Umbilical cord (tissue), 1 donor: ENCODE measurements at regions not wholly inside any gene's neighbourhood (a gene's known extent, or its start where the extent isn't known, plus 50 kb on each side); places are given as distances from the start of the nearest gene placed in this dataset.

ENCODE experiments used
- DNase-seq: peaks from one replicate; pipeline ENCODE4 v3.0.0-alpha.2; 2015; ENCODE audit warnings: low spot score

- no peak for DNase-seq
These were observed 131.2 kb downstream of the SNAPC1 start for GRCh38 chr14:61893371-61893940.

- peak; percentile 73 for DNase-seq
These were observed 132.3 kb downstream of the SNAPC1 start for GRCh38 chr14:61894452-61895077.

- DNase-seq: no peak
These were observed 135.1 kb downstream of the SNAPC1 start for GRCh38 chr14:61897300-61897699.

- DNase-seq: no peak
These were observed 136.3 kb downstream of the SNAPC1 start for GRCh38 chr14:61898568-61898967.

GRCh38 chr14:61899497-61899896, 137.3 kb downstream of the SNAPC1 start:
- no peak for DNase-seq

GRCh38 chr14:61904946-61905345, 142.7 kb downstream of the SNAPC1 start:
- no peak for DNase-seq

GRCh38 chr14:61911574-61911973, 149.4 kb downstream of the SNAPC1 start:
- DNase-seq: no peak

GRCh38 chr14:61918998-61919397, 156.8 kb downstream of the SNAPC1 start:
- DNase-seq: no peak

- peak; percentile 25 for DNase-seq
These were observed 161.1 kb downstream of the SNAPC1 start for GRCh38 chr14:61923348-61923747.

GRCh38 chr14:61925043-61925442, 162.8 kb downstream of the SNAPC1 start:
- DNase-seq: peak; percentile 5

GRCh38 chr14:61925732-61926435, 163.7 kb downstream of the SNAPC1 start:
- DNase-seq: no peak

GRCh38 chr14:61927060-61927459, 164.8 kb downstream of the SNAPC1 start:
- DNase-seq: peak; percentile 54

GRCh38 chr14:61927520-61927919, 165.3 kb downstream of the SNAPC1 start:
- DNase-seq: peak; percentile 24

- no peak for DNase-seq
These were observed 166.1 kb downstream of the SNAPC1 start for GRCh38 chr14:61928300-61928699.

- DNase-seq: no peak
These were observed 166.5 kb downstream of the SNAPC1 start for GRCh38 chr14:61928701-61929100.

GRCh38 chr14:61929651-61930050, 167.4 kb downstream of the SNAPC1 start:
- no peak for DNase-seq

GRCh38 chr14:61930101-61930857, 168.1 kb downstream of the SNAPC1 start:
- no peak for DNase-seq

- no peak for DNase-seq
These were observed 170.8 kb downstream of the SNAPC1 start for GRCh38 chr14:61932974-61933373.

GRCh38 chr14:61934385-61934784, 172.2 kb downstream of the SNAPC1 start:
- no peak for DNase-seq

- DNase-seq: no peak
These were observed 177.6 kb downstream of the SNAPC1 start for GRCh38 chr14:61939776-61940175.

GRCh38 chr14:61940666-61941420, 178.6 kb downstream of the SNAPC1 start:
- no peak for DNase-seq
